Brain microvascular endothelial cell (primary cell): ENCODE measurements at regions not wholly inside any gene's neighbourhood (a gene's known extent, or its start where the extent isn't known, plus 50 kb on each side); places are given as distances from the start of the nearest gene placed in this dataset.

Experiments used
- DNase-seq: peaks from one replicate; pipeline ENCODE4 v3.0.0-alpha.2; 2020
- H3K27ac ChIP-seq: fragments of 250-450 bp; sonication (Bioruptor Pico); 2 replicates; pipeline ENCODE4 v1.5.1; 2020; ENCODE audit warnings: mild to moderate bottlenecking, moderate library complexity
- H3K27me3 ChIP-seq: fragments of 250-450 bp; sonication (Bioruptor Pico); replicated peaks from 2 replicates; pipeline ENCODE4 v1.5.1; 2020; ENCODE audit warnings: mild to moderate bottlenecking
- H3K36me3 ChIP-seq: fragments of 250-450 bp; sonication (Bioruptor Pico); replicated peaks from 2 replicates; pipeline ENCODE4 v1.5.1; 2020; ENCODE audit warnings: mild to moderate bottlenecking
- H3K4me3 ChIP-seq: 2 replicates; pipeline ENCODE4 v1.5.1; 2011; ENCODE audit warnings: low read depth, mild to moderate bottlenecking, control low read depth, low read length, moderate library complexity
- CTCF ChIP-seq: IDR thresholded peaks from 2 replicates; pipeline ENCODE4 v1.5.1; 2011; ENCODE audit warnings: low read depth, mild to moderate bottlenecking, moderate library complexity, low read length, control low read depth, inconsistent platforms; ENCODE audit errors: missing control alignments
- in situ Hi-C: cut with HindIII; loops from 2 replicates; pipeline ENCODE4 v1.10.0; 2017; ENCODE audit warnings: low sequenced_read_pairs, low pct_ligation_motif_present

- in situ Hi-C loops, result no loop called here
- Histone ChIP-seq H3K27ac (no peak overlapping the region), H3K4me3 (no peak overlapping the region), H3K36me3 (no peaks in the 10 kb centered on the region), H3K27me3 (no peaks in the 10 kb centered on the region)
- no peak for TF ChIP-seq CTCF
- no peak for DNase-seq
These were observed 160.1 kb downstream of the KIF26A start for GRCh38 chr14:104298458-104298857.

- no peak overlapping the region for H3K27ac ChIP-seq
- H3K4me3 ChIP-seq, result no peak overlapping the region
- no peak for DNase-seq
- TF ChIP-seq CTCF, result no peak
- in situ Hi-C loops, result no loop called here
- H3K27me3 ChIP-seq, result no peaks in the 10 kb centered on the region
- H3K36me3 ChIP-seq, result no peaks in the 10 kb centered on the region
These were observed 161.8 kb downstream of the KIF26A start for GRCh38 chr14:104299993-104300761.

- H3K4me3 ChIP-seq, result no peak overlapping the region
- no peak for DNase-seq
- in situ Hi-C loops, result no loop called here
- no peak overlapping the region for H3K27ac ChIP-seq
- no peaks in the 10 kb centered on the region for H3K27me3 ChIP-seq
- H3K36me3 ChIP-seq, result no peaks in the 10 kb centered on the region
- no peak for TF ChIP-seq CTCF
These were observed 163.5 kb downstream of the KIF26A start for GRCh38 chr14:104301731-104302460.

- no peak for TF ChIP-seq CTCF
- Histone ChIP-seq H3K27ac (no peak overlapping the region), H3K27me3 (no peaks in the 10 kb centered on the region), H3K36me3 (no peaks in the 10 kb centered on the region), H3K4me3 (no peak overlapping the region)
- DNase-seq, result no peak
- in situ Hi-C loops, result no loop called here
These were observed 164.5 kb downstream of the KIF26A start for GRCh38 chr14:104302794-104303405.

- no peak for DNase-seq
- Histone ChIP-seq H3K36me3 (no peaks in the 10 kb centered on the region), H3K4me3 (no peak overlapping the region), H3K27me3 (no peaks in the 10 kb centered on the region), H3K27ac (no peak overlapping the region)
- no peak for TF ChIP-seq CTCF
- in situ Hi-C loops, result no loop called here
These were observed 165.5 kb downstream of the KIF26A start for GRCh38 chr14:104303705-104304425.
